Osteoblast (primary cell): ENCODE measurements at regions not wholly inside any gene's neighbourhood (a gene's known extent, or its start where the extent isn't known, plus 50 kb on each side); places are given as distances from the start of the nearest gene placed in this dataset.

ENCODE experiments used
- DNase-seq: peaks from one replicate; pipeline ENCODE4 v3.0.0; 2011; ENCODE audit warnings: low spot score, mixed read lengths; ENCODE audit not compliant: insufficient read length; ENCODE audit errors: missing footprints
- H2AFZ ChIP-seq: 2 replicates; pipeline ENCODE4 v1.6.0; 2011; ENCODE audit warnings: mild to moderate bottlenecking, low read length
- H3K27ac ChIP-seq: 2 replicates; pipeline ENCODE4 v1.5.1; 2011; ENCODE audit warnings: mild to moderate bottlenecking, low read depth, low read length, moderate library complexity
- H3K27me3 ChIP-seq: 2 replicates; pipeline ENCODE4 v1.6.0; 2012; ENCODE audit warnings: mild to moderate bottlenecking, control low read depth, inconsistent platforms, low read length, moderate library complexity; ENCODE audit not compliant: insufficient read depth
- H3K36me3 ChIP-seq: 2 replicates; pipeline ENCODE4 v1.5.1; 2011; ENCODE audit warnings: mild to moderate bottlenecking, low read length, control low read depth, moderate library complexity; ENCODE audit not compliant: insufficient read depth
- H3K4me1 ChIP-seq: 2 replicates; pipeline ENCODE4 v1.5.1; 2011; ENCODE audit warnings: mild to moderate bottlenecking, low read length, control low read depth, moderate library complexity; ENCODE audit not compliant: insufficient read depth
- H3K4me2 ChIP-seq: 2 replicates; pipeline ENCODE4 v1.6.0; 2011; ENCODE audit warnings: mild to moderate bottlenecking, low read length; ENCODE audit not compliant: insufficient read depth
- H3K4me3 ChIP-seq: fragments of 200-600 bp; sonication (generic); 3 replicates; pipeline ENCODE4 v1.5.1; 2012; ENCODE audit warnings: mild to moderate bottlenecking, low read length, inconsistent platforms; ENCODE audit not compliant: insufficient read depth
- H3K79me2 ChIP-seq: 2 replicates; pipeline ENCODE4 v1.6.0; 2012; ENCODE audit warnings: mild to moderate bottlenecking, low read length, control low read depth, inconsistent platforms; ENCODE audit not compliant: insufficient read depth
- H3K9me3 ChIP-seq: 2 replicates; pipeline ENCODE4 v1.5.1; 2011; ENCODE audit warnings: low read depth, low read length, control low read depth
- H4K20me1 ChIP-seq: 2 replicates; pipeline ENCODE4 v1.6.0; 2012; ENCODE audit warnings: mild to moderate bottlenecking, low read length, control low read depth; ENCODE audit not compliant: insufficient read depth
- CTCF ChIP-seq: IDR thresholded peaks from 2 replicates; pipeline ENCODE4 v1.5.1; 2011; ENCODE audit warnings: mild to moderate bottlenecking, low read depth, low read length, moderate library complexity; ENCODE audit errors: extremely low read depth

- no peak for TF ChIP-seq CTCF
- H3K4me3 ChIP-seq = no peak overlapping the region
- H3K9me3 ChIP-seq = peaks cover 3% of the 10 kb centered on the region
- H4K20me1 ChIP-seq = no peaks in the 10 kb centered on the region
- DNase-seq = no peak
- H3K4me2 ChIP-seq = no peak overlapping the region
- no peak overlapping the region for H2AFZ ChIP-seq
- H3K27me3 ChIP-seq = no peaks in the 10 kb centered on the region
- H3K4me1 ChIP-seq = no peaks in the 10 kb centered on the region
- no peaks in the 10 kb centered on the region for H3K79me2 ChIP-seq
- no peak overlapping the region for H3K27ac ChIP-seq
- H3K36me3 ChIP-seq = no peaks in the 10 kb centered on the region
These were observed 254.2 kb upstream of the SALL3 start for GRCh38 chr18:78725426-78725825.

GRCh38 chr18:78726326-78727056 lies 253.1 kb upstream of the SALL3 start:
- no peak for TF ChIP-seq CTCF
- Histone ChIP-seq H3K4me3 (no peak overlapping the region), H4K20me1 (no peaks in the 10 kb centered on the region), H3K79me2 (no peaks in the 10 kb centered on the region), H3K27me3 (no peaks in the 10 kb centered on the region), H3K9me3 (peaks cover 3% of the 10 kb centered on the region), H3K4me1 (no peaks in the 10 kb centered on the region), H3K4me2 (no peak overlapping the region), H3K36me3 (no peaks in the 10 kb centered on the region), H2AFZ (no peak overlapping the region), H3K27ac (no peak overlapping the region)
- no peak for DNase-seq

GRCh38 chr18:78727057-78727739 lies 252.4 kb upstream of the SALL3 start:
- H3K4me2 ChIP-seq = no peak overlapping the region
- H3K79me2 ChIP-seq = no peaks in the 10 kb centered on the region
- no peaks in the 10 kb centered on the region for H3K36me3 ChIP-seq
- H4K20me1 ChIP-seq = no peaks in the 10 kb centered on the region
- peaks cover 3% of the 10 kb centered on the region for H3K9me3 ChIP-seq
- no peaks in the 10 kb centered on the region for H3K27me3 ChIP-seq
- DNase-seq = no peak
- TF ChIP-seq CTCF = no peak
- H3K4me1 ChIP-seq = no peaks in the 10 kb centered on the region
- no peak overlapping the region for H3K27ac ChIP-seq
- H3K4me3 ChIP-seq = no peak overlapping the region
- H2AFZ ChIP-seq = no peak overlapping the region
